Stimulated activated CD4-positive, alpha-beta T cell treated with anti-CD3 and anti-CD28 coated beads, Interleukin-15, amount 100 ng/mL, for 24 hours (primary cell): ENCODE measurements at regions not wholly inside any gene's neighbourhood (a gene's known extent, or its start where the extent isn't known, plus 50 kb on each side); places are given as distances from the start of the nearest gene placed in this dataset.
"Not testable (repeated sequence)": the region's sequence is repeated elsewhere in the genome, so short reads cannot be mapped to it uniquely, and the experiment has no call there.

Experiments
- DNase-seq: peaks from one replicate; pipeline ENCODE4 v3.0.0-alpha.2; 2020

DNA sequence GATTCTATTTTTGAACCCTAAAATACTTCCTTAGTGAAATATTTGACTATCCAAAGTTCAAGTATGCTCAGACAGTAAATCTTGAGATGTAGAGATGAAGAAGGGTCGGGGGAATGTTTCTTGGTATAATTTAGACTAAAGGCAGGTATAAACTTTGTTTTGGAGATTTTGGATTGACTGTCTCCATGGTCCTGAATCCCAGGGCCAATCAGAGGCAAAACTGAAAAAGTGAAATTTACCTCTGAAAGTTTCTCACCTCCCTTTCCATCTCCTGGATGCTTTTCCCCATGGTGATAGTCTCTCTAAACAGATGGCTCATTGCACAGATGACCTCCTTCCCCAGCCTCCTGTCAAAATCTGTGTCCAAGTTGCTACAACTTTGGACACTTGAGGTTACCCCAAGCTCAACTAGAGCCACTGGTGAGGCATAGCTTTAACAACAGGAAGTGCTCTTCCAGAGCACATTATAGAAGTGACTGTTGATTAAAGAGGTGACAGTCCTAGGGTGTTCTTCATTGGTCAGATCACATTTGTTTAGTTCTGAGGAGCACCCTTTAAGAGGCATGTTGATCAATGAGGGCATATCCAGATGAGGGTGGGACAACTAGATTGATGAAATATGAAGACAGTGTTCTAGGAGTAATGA is 128.4 kb downstream of the AKAP11 start:
- no peak for DNase-seq

GRCh38 chr13:42401376-42401775 is 129.4 kb downstream of the AKAP11 start:
- no peak for DNase-seq

DNA sequence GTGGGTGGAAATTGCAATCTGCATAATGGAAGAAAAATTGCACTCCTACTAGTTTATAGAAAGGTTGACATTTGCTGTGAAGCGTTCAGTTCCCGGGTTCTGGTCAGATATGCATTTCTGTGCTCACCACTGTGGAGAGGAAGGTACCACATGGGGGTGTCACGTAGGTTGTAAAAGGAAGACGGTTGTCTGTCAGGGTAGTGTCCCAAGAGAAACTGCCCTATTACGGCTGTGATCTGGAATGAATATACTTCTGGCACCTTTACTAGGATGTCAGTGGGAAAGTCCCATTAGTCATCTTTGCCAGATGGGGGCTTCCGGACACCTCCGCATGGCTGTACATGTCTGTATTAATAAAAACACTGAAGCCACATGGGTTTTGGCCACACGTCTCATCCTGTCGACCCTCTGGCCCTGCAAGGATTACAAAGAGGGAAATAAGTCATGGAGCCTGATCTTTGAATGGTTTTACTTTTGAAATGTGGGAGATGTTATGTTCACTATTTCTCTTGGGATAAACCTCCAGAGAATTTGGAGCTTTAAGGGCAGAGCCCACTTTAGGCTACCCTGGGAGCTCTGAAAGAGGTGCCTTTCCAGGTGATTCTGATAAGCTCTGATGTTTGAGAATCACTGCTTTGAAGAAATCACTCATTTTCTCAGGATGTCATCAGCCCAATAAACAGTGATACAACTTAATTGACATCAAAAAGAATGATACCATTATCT is 133.9 kb downstream of the AKAP11 start:
- peak; percentile 79 for DNase-seq

- DNase-seq: no peak
These were observed 137.1 kb downstream of the AKAP11 start for GRCh38 chr13:42409075-42409474.

GRCh38 chr13:42409551-42409950 is 137.6 kb downstream of the AKAP11 start:
- DNase-seq: no peak

- no peak for DNase-seq
These were observed 141.0 kb downstream of the AKAP11 start for GRCh38 chr13:42412812-42413483.

DNA sequence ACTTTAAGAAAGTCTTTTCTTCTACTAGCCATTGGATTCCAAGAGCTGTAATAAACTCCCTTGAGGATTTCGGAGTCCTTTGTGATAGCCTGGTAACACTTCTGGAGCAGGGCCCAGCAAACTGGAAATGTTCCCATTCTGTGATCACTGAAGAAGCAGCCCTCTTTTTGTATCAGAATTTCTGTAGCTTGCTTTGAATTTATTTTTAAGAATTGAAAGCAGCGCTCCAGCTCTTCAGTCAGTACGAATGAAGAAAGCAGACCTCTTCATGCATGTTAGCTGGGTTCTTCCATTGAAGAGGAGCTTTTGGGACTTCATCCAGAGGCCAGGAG is 141.5 kb downstream of the AKAP11 start:
- DNase-seq: no peak

DNA sequence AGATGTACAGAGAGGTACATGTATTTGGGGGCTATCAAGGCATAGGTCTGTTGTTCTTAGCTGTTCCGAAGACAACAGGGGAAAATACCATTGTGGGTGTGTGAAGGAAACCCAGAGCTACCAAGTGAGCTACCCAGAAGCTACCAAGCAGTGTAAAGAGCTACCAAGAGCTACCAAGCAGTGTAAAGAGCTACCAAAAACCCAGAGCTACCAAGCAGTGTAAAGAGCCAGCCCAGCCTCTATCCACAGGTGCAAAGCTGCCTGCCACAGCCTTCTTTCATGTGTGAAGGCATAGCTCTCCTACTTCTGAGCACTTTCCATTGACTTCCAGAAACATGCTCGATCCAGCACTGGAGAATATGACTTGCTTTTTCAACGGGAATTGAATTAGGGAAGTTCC is 145.7 kb downstream of the AKAP11 start:
- DNase-seq: no peak

DNA sequence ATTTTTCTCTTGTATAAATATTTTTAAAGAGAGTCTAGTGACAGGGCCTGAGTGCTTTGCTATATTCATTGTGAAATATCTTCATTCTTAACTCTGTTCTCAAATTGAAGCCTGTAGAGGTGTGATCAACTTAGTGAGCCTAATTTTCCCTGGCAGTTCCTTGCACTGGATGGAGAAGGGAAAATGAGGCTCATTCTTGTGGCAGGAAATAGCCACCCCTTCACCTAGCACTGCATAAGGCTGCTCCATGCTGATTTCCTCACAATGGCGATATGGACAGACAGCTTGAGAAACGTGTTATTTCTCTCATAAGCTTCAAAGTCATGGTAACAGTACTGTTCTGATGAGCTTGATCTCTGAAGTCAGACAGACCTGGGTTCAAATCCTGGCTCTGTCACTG is 146.2 kb downstream of the AKAP11 start:
- DNase-seq: no peak

DNA sequence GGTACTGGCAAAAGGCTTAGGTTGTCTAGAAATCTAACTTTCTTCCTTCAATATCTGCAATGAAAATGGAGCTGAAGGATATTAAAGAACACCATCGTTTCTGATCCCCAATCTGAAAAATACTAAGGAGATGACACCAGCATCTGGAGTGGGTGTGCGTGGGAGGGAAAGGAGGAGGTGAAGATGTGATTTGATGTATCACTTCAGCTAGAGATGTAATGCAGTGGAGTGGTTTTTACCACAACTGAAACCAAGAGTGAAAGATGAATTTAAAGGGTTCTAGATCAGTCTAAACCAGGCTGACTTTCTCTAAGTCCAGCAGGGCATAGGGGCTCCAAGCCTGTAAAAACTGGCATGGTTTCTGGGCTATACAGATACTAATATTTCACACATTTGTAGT is 148.4 kb downstream of the AKAP11 start:
- DNase-seq: peak; percentile 80

- DNase-seq: no peak
These were observed 150.7 kb downstream of the AKAP11 start for GRCh38 chr13:42422681-42423080.

DNA sequence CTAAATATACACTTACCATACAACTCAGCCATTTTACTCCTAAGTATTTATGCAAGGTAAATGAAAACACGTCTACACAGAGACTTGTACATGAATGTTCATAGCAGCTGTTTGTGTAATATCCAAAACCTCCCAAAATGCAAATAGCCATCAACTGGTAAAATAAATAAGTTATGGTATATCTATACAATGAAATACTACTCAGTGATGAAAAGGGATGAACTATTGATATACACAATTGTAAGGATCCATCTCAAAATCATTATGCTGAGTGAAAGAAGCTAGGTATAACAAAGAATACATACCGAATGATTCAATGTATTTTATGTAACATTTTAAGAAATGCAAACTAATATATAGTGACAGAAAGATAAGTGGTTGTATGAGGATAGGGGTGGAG is 149.8 kb upstream of the TNFSF11 start:
- no peak for DNase-seq

- no peak for DNase-seq
These were observed 128.6 kb upstream of the TNFSF11 start for GRCh38 chr13:42445354-42445753.

GRCh38 chr13:42446597-42446996 is 127.4 kb upstream of the TNFSF11 start:
- not testable (repeated sequence) for DNase-seq

- DNase-seq: no peak
These were observed 120.8 kb upstream of the TNFSF11 start for GRCh38 chr13:42453091-42453645.

- DNase-seq: no peak
These were observed 119.2 kb upstream of the TNFSF11 start for GRCh38 chr13:42454749-42455148.

GRCh38 chr13:42458193-42458592 is 115.8 kb upstream of the TNFSF11 start:
- no peak for DNase-seq

- no peak for DNase-seq
These were observed 107.8 kb upstream of the TNFSF11 start for GRCh38 chr13:42466123-42466522.

GRCh38 chr13:42466609-42467008 is 107.3 kb upstream of the TNFSF11 start:
- no peak for DNase-seq

DNA sequence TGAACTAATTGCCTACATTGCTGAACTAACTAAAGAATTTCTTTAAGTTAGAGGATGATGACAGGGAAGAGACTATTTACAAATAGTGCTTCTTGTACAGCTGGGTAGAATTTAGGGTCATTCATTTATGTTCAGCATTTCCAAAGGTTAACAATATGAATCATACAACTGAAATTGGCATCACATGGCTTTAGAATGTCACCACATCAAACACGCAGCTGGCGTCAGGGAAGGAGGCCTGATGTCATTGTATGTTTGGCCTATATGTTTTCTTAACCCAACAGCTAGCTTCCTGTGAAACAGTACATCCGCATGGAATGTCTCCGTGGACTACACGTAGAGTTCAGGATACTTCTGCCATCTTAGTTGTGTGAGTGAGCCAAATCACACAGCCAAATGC is 99.0 kb upstream of the TNFSF11 start:
- DNase-seq: peak; percentile 48

GRCh38 chr13:42477596-42478190 is 96.3 kb upstream of the TNFSF11 start:
- DNase-seq: no peak

DNA sequence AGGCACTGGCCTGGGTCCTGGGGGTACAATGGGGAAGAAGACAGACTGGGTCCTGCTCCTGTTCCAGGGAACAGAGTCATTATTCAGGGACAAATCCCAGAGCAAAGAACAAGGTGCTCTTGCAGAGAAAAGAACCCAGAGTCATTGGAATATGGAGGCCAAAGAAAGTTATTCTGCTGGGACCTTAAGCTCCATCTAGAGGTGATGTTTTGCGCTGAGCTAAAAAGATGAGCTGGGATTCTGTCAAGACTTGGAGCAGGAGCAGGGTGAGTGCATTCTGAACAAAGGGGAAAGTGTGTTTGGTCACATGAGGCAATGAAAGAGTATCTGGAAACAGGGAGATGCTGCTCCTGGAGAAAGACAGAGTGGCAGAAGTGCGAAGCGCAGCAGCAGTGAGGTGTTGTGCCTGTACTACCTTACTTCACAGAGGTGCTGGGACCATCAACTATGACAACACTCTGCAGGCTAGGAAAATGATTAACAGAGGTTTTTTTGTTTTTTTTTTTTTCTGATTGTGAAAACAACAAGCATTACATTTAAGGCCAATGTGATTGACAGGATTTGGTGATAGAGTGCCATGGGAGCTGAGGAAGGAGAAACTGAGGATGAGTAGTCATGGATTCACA is 95.3 kb upstream of the TNFSF11 start:
- DNase-seq: no peak

GRCh38 chr13:42484386-42484785 is 89.6 kb upstream of the TNFSF11 start:
- DNase-seq: no peak
